GM18517 (cell line): ENCODE measurements at regions not wholly inside any gene's neighbourhood (a gene's known extent, or its start where the extent isn't known, plus 50 kb on each side); places are given as distances from the start of the nearest gene placed in this dataset.
A peak's percentile ranks its signal among the peaks of the same experiment; 100 is the strongest.

Source experiments
- ATAC-seq: cut with Tn5 transposase; IDR thresholded peaks from one replicate; pipeline ENCODE4 v1.9.1; 2021; ENCODE audit warnings: mild to moderate bottlenecking, moderate library complexity; ENCODE audit not compliant: unreplicated experiment

- ATAC-seq: no peak
Measured at GRCh38 chr6:87938287-87938686, 109.4 kb upstream of the SPACA1 start.

DNA sequence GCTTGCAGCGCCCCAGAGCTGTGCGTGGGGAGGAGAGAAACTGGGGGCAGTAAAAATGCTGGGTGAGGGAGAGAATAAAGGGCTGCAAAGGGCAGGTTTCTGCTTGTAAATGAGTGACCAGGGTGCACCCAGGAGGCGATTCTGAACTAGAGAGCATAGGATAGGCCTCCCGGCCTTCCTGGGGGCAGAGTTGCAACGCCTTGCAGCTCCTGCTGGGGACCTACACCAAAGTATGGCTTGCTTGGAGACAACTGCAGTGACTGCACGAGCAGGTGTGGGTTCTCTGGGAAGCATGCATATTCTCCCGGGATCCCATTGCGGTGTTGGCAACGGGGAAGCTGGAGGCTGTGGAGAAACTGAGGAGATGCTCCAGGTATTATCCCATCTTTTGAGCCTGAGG is 111.6 kb upstream of the SPACA1 start:
- no peak for ATAC-seq

- ATAC-seq: no peak
Measured at GRCh38 chr6:87935196-87935595, 112.4 kb upstream of the SPACA1 start.

- no peak for ATAC-seq
Measured at GRCh38 chr6:87932361-87932760, 115.3 kb upstream of the SPACA1 start.

- peak; percentile 50 for ATAC-seq
Measured at GRCh38 chr6:87929843-87930288, 117.8 kb upstream of the SPACA1 start.

- ATAC-seq: no peak
Measured at GRCh38 chr6:87926687-87927086, 121.0 kb upstream of the SPACA1 start.

DNA sequence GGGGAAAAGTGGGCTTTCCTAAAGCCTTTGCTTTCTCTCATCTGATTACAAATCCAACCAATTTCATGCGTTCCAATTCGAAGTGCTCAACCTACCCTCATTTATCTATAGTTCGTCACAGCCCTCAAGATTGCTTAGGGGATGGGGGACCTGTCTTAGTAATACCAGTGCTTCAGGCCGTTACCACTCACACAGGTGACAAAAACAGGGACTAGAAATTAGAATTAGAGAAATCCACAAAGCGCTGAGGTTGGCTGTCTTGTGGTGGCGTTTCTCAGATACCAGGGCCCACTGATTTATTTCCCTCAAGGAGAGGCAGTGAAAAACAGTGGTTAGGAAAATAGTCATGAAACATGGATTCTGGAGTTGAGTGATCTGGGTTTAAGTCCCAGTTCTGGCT is 121.6 kb upstream of the SPACA1 start:
- ATAC-seq: no peak

DNA sequence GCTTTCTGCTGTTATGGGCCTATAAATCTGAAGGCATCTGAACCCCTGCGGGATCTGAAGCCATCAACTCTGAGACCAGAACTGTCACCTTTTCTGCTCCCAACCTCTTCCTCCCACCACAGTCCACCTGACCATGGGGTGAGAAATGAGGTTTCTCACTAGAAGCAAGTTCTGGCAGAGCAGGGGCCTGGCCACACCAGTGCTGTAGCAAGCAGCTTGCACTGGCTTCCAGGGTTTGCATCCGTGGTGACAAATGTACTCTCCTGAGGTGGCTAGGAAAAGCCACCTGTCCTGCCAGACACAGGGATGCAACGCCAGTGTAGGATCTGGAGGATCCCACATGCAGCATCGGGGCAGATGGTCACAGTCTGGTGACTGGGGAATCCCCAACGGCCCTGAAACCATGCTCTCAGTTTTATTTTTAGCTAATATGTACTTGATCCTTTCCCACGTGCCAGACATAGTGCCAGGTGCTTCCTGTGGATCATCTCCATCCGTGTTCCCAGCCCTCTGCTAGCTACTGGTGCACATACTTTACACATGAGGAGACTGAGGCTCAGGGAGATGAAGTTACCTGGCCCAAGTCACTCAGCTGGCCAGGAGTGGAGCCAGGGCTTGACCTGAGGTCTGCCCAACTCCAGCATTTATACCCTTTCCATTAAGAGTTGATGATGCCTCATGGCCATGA is 122.1 kb upstream of the SPACA1 start:
- peak; percentile 57 for ATAC-seq

GRCh38 chr6:87923389-87924050 is 124.1 kb upstream of the SPACA1 start:
- ATAC-seq: no peak

GRCh38 chr6:87922947-87923330 is 124.7 kb upstream of the SPACA1 start:
- peak; percentile 78 for ATAC-seq

DNA sequence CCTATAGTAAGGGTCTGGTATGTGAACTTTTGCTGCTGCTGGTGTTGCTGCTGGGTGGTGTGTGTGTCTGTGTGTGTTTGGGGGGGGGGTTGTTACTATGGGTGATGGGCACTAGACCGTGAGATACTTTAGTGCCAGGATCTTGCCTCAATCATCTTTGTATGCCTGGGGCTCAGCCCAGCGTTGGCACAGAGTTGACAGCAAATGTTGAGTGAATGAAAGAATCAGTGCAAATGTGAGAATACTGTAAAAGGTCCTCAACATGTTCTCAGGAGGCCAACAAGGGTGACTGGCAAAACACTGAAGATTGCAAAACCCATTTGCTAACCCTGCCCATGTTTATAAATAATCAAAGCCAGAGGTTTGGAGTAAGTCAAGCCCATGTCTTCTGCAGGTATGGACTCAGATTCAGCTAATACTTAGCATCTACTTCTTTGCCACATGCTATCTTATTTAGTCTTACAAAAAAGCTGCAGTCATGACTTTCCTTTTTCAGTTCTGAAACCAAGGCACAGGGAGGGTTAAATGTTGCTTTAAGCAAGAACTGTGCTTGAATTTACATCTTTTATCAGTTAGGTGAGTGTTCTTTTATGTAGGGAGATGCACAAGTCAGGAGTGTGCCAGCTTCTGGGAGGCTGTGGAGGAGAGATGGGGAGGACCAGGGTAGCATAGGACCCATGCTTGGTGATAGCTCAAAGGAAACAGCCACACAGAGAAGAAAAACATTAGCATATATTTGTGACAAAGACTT is 125.3 kb upstream of the SPACA1 start:
- no peak for ATAC-seq

GRCh38 chr6:87921034-87921433 is 126.6 kb upstream of the SPACA1 start:
- ATAC-seq: no peak

DNA sequence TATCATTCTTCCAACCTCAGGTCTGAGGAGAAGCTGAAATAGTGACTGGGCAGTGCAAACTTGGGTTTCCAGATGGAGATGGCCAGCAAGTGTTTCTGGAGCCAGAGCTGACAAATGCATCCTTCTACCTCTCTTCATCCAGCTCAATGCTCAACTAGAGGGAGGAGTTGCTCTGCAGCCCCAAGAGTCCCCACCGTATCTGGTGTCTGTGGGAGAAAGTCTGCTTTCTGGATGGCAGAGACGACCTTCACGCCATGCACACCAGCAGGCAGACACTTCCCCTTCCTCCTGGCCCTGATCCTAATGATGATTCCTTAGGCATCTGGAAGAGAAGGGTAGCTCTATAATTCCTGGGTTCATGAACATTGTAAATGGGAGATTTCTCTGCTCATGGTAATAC is 127.4 kb upstream of the SPACA1 start:
- no peak for ATAC-seq

GRCh38 chr6:87919416-87919815 is 128.2 kb upstream of the SPACA1 start:
- no peak for ATAC-seq

- no peak for ATAC-seq
Measured at GRCh38 chr6:87919001-87919400, 128.6 kb upstream of the SPACA1 start.

GRCh38 chr6:87918461-87918941 is 129.1 kb upstream of the SPACA1 start:
- ATAC-seq: no peak

DNA sequence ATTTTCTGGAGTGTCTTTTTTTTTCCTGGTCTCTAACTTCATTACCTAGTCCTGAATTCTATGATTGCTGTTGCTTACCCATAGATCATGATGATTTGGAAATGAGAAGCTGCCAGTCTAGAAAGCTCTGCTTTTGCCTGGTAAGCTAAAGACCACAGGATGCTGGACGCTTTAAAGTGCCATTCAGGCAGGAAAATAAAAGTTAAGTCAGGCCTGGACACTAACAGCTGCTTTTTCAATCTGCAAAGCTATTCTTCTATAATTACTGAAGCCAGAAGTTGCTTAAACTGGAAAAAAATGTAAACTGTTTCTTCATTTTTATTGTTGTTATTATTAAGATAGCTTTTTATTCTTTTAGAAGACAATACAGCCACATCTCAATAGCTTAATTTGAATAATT is 129.8 kb upstream of the SPACA1 start:
- no peak for ATAC-seq

- no peak for ATAC-seq
Measured at GRCh38 chr6:87916446-87916845, 131.2 kb upstream of the SPACA1 start.

- no peak for ATAC-seq
Measured at GRCh38 chr6:87914637-87915395, 132.8 kb upstream of the SPACA1 start.

DNA sequence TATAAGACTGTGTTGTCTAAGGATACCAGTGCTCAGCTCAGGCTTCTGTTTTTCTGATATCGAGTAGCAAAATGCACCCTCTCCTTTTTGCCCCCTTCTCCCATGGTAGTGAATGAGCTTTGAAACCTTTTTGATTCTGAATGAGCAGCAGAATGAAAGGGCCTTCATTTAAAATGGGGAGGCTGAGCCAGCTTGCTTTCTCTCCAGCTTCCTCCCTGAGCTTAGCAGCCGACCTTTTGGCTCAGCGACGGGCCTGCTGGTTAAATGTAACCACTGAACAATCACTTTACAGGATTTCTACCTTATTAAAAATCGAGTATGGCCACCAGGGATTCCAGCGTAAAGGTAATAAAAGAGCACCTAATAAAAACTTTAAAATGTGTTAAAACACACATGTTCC is 133.7 kb upstream of the SPACA1 start:
- no peak for ATAC-seq

DNA sequence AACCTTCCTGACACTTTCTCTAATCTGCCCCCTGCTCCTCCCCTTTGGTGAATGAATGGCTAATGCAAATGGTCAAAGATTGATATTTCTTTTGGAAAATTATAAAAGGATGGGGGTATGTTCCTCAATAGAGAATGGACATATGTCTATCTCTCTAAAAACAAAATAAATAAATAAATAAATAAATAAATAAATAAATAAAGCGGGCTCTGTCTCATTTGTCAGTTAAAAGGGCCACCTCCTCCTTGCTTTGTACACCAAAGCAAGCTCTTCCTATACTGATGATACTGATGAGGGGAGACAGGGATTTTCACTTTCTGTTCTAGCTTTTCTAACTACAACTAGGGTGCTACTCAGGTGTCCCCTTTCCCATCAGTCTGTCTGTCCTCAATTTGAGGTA is 135.5 kb upstream of the SPACA1 start:
- ATAC-seq: no peak
